ENCODE measurements at regions not wholly inside any gene's neighbourhood (a gene's known extent, or its start where the extent isn't known, plus 50 kb on each side); places are given as distances from the start of the nearest gene placed in this dataset.

DNA sequence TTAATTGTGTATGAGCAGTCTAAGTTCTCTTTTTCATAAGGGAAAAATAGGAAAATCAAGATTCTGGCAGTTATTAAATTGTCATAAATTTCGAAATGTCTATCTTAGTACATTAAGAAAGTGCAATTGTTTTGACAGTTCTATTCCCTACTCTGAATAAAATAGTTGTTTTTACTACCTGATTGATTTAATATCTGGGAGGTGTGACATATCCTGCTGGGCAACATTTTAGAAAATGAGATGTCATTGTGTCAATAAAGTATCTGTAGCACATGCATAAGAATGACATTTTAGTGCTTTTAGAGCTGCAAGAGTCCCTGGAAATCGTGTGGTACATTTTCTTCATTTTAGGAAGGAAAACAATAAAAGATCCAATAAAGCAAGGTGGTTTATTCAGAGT, 139.2 kb upstream of the COL11A1 start:
- DNase-seq: no peak

DNA sequence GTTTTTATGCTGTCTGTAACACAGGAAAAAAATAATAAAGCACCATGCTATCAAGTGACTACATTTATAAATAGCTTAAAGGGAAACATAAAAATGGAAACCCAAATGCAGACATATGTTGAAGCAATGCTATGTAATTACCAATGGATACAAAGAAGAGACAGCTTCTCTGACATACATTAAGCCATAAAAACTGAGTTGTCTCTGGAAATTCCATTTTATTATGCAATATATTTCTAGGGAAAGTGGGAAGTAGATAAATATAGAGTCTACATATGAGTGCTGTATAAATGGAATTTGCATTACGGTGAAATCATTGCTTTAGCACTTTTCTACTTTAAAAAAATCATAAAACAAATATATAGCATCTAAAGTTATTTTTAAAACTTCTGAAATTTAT, 135.2 kb upstream of the COL11A1 start:
- DNase-seq: no peak

DNA sequence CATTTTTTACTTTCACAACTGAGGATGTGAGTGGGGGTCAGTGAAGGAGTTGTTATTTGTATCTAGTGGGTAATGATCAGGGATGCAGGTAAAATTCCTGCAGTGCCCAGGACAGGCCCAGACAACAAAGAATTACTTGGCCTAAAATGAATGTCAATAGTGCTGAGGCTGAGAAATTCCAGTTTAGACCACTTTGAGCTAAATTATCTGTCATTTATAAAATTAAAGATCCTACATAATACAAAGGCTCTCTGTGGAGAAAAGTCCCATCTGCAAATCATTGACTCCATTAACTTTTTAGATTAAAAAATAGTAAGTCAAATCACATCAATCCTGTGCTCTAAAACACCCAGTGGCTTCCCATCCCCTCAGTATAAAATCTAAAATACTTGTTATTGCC, 130.7 kb upstream of the COL11A1 start:
- no peak for DNase-seq

DNA sequence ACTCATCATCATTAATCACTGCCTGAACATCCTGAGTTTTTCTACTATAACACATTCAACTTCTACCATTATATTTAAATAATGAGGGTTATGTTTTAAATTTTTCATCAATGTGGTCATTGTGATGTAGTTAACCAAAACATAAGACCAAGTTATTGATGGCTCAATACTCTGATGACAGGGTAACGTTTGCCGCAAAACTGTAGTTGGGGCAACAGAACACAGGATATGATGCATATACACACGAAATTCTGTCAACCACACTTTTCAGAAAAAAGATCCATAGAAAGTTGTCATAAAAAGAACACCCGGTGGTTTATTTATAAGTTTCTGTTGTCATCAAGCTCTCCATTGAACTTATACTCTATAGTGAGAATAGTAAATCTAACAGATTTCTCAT, 121.7 kb upstream of the COL11A1 start:
- DNase-seq: no peak

DNA sequence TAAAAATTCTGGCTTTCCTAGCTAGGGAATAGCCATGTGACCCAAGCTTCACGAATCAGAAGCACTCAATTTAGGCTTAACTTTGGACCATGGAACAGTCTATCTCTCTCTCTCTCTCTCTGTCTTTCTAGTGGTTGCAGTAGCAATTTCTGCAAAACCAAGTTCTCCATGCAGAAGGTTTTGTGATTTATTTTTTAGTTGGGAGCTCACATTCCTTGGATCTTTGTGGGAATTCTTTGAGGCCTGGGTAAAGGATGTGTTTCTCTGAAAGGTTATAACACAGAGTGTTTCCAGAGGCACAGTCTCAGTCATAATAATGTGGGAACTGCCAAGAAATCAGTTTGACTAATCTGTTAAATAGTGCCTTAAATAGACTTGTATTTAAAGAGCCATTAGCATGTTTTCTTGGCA, 112.3 kb upstream of the COL11A1 start:
- no peak for DNase-seq

DNA sequence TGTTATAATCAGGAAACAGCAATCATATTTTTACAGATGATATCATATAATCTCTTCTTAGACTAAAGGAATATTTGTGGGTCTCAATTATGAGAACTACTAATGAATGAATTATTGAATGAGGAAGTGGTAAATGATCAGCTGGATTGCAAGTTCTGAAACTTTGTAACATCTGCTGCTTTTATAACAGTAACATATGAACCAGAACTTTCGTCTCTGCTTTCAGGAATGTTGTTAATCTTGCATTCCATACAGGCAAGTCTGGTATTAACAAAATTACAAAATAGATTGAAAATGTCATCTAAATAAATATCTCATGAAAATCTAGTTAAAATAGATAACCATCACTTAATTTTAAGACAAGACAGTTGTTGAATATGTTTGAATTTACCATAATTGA, 110.5 kb upstream of the COL11A1 start:
- DNase-seq: no peak

DNA sequence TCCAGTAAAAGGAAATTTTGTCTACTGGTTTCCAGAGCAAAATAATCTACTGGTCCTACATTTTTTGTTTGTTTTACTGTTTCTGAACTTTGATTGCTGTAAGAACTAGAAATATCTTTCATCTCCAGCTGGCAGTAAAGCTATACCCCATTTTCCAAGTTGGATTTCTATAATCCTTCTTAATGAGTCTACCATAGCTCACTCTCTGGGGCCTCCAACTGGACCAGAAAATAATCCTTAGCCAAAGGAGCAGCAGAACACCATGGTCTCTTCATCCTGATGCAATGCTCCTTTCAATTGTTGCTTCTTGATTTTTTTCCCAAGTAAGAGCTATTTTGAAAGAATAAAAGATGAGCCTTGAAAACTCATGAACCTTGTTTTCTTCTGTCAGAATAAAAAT, 110.0 kb upstream of the COL11A1 start:
- DNase-seq: no peak

DNA sequence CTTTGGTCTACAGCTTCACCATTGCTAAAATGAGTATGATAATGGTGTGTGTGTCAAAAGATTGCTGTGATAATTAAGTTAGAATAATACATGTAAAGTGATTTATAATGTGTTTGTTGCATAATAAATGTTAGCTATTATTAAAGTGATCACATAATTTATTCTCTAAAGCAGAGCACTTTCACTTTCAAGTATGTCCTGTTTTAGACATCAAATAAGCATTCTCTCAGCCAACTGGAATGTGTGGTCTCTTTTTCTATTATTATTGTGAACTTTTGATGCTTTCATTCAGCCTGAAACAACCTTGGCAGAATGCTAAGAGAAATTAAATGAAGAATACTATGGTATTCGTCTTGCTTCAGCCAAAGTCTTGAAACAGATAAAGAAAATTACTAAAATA, 102.8 kb upstream of the COL11A1 start:
- no peak for DNase-seq

DNA sequence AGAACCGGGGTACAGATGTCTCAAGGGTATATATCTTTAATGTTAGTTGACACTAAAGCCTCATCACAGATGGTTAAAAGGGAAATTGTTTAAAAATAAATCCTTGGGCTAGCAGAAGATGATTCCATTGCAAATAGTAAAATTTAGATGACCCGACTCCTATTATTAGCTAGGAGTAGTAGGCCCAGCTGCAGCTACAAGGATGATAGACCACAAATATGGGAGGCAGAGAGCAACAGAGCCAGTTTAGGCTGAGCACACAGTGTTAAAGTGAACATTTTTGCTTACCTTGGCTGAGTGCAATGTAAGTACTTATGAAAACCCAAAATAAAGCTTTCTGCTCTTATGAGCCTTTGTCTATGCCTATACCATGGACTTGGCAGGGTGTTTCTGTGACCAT, 100.5 kb upstream of the COL11A1 start:
- DNase-seq: no peak

DNA sequence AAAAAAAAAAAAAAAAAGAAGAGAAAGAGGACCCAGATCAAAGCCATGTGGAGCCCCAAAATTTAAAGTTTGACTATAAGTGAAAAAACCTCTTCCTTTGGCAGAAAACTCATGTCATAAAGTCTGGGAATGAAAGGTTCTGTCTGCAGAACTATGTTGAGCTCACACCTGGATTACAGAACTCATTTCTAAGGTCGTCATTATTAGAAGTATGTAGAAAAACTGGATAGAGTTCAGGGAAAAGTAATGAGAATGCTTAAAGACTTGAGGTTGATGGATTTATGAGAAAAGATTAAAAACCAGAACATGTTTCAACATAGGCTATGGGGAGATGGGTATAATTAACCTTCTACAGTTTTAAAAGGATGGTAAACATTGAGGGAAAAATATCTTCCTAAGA, 90.7 kb upstream of the COL11A1 start:
- DNase-seq: no peak

DNA sequence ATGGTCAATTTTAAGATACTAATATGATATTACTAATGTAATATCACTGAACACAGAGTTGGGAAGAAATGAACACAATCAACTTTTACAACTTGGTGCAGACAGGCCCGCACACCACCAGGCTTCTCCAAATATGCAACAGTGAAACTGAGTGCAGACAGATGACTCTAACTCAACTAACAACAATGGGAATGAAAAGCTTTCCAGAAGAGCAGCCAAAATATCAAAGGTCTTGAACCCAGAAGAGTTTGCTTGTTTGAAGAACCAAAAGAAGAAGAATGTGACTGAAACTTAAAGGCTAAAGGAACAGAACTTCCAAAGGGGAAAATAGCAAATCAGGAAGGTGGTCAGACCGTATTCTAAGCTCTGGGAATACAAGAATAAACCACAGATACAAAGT, 89.8 kb upstream of the COL11A1 start:
- no peak for DNase-seq

DNA sequence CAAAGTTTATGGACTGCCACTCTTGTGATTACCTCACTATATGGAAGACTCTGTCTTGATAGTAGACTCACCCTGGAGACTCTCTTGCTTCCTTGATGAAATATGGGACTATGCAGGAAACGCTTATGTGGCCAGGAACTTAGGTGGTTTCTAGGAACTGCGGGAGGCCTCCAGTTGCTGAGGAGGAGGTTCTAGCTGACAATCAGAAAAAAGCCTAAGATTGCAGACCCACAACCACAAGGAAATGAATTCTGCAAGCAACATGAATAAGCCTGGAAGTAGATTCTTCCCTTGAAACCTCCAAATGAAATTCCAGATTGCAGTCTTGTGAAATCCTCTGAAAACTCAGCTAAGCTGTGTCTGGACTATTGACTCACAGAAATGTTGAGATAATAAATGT, 88.9 kb upstream of the COL11A1 start:
- DNase-seq: no peak

DNA sequence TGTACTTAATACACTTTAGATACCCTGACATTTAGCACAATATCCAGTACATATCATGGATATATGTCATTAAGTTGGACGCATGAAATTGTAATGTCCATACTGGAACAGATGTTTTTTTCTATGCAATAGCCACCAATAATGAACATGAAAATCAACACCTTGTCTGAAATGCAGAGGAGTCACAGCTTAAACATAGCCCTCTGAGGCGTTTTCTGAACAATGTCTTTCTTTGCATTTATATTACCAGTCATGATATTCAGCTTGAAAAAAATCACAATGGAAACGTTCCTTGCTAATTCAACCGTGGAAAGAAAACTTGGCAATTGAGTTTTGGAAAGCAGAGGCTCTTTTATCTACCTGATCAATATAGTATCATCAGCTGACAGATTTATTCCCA, 86.7 kb upstream of the COL11A1 start:
- DNase-seq: no peak

DNA sequence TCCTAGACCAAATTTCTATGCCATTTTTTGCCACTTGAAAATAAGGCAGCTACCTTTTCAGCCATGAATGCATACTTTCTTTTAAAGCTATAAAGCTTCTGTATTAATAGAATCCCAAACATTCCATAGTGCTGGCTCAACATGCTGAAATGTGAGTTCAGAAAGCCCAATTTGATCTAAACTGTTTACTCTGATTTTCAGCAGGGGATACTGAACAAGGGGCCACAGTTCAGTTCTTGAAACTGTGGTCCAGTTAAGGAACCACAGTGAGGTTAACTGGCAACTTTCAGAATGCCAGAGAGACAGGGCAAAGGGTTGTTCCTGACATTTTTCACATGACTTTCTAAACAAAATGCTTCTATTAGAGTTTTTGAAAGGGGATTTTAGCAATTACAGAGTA, 85.7 kb upstream of the COL11A1 start:
- no peak for DNase-seq

DNA sequence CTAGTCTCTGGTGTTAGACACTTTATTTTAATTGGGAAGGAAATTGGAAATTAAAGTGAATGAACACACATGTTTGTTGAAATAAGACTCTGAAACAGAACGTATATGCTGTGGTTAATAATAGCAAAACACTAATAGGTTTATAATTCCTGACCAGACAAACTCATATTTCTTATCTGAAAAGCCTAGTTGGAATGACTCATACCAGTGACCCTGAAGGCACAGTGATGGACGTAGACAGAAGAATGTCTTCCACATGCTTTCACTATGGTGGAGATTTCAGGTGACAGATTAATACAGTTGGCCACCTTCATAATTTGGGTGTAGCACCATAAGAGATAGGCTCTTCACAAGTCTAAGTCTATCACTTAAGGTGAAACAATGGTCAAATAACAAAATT, 83.0 kb upstream of the COL11A1 start:
- no peak for DNase-seq

DNA sequence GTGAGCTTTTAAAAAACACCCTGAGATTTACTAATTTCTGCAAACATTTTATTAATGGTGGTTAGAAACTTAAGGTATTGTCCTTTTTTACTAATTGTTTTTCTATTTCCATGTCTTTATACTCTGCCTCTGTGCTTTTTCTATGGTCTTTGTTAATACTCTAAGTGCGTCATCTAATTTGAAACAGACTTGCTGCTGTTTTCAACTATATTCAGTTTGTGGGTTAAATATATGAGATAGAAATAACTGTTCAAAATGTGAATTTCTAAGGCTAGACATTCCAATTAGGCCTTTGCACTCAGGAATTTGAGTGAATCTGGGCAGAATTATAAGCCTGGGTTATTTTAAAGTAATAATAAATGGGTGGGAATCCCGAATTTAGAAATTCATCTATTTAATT, 82.4 kb upstream of the COL11A1 start:
- DNase-seq: no peak

DNA sequence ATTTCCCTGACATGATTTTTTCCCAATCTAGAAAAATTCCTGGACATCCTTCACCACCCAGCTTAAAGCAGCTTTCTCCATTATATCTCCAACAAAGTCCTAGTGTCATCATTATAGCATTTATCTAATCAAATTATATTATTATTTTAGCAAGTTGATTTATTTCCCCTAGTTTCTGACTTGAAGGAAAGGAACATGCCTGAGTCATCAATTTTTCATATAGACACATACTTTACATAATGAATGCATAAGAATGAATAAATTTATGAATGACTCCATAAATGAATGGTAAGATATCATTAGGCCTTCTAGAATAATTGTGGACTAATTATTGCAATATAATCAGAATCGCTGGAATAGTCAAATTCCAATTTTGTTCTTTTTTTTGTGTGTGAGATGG, 79.4 kb upstream of the COL11A1 start:
- no peak for DNase-seq

DNA sequence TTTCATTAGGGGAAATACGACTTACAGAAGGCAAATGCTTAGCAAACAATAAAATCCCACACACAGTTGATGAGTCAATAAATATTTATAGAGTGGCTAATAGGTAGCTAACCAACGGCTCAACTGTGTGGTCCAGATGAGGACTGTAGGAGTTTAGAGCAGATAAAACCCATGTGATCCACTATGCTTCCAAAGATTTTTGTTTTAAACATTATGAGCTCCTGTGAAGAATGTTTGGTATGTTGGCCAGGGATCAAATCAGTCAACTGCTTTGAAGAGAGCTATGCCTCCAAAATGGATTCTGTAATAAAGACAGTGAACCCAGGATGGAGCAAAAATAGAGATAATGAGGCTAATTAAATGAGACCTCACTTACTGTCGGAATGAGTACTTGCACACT, 72.3 kb upstream of the COL11A1 start:
- no peak for DNase-seq

DNA sequence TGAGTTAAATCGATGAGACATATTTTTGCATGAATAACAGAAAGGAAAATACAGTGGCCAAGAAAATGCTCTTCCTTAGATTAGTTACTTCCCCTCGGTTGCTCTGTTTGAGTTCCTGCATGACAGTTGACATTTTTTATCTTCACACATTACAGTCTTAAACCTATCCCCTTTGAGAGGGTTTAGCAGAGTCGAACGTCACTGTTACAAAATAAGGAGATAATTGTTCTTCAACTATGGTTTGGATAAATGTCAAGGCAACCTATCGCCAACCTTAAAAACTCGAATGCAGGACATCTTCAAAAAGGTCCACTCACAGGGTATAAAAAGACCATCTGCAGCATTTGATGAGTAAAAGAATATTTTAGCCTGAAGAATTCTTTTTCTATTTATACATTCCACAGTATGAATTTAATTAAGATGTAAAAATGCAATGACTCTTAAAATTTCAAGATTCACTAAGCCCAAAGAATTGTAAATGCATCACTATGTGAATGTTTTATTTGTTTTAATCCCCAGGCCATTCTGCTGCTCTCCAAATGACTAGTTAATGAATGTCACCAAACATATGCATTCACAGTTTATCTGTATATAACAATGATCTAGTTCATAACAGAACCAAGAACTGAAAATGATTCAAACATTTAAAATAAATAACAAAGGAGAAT, 68.9 kb upstream of the COL11A1 start:
- no peak for DNase-seq

DNA sequence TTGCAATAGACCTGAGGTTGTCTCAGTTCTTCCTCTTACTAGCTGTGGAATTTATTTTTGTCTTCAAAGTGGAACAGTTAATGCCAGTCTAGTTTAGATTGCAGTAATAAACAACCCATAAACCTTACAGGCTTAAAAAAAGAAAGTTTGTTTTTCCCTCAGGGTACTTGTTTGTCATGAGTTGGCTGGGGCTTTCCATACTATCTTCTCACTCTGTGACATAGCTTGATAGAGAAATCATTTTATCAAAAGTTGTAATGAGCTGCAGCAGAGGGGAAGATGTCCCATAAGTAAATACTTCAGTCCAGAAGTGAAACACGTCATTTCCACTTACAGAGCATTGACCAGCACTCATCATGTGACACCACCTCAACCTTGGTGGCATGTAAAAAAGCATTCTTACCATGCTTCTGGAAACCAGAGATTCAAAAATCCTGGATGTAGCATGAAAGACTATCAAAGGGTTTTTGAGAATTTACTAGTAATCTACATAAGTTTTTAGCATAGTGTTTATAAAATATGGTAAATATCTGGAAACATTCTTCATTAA, 62.8 kb upstream of the COL11A1 start:
- DNase-seq: no peak

DNA sequence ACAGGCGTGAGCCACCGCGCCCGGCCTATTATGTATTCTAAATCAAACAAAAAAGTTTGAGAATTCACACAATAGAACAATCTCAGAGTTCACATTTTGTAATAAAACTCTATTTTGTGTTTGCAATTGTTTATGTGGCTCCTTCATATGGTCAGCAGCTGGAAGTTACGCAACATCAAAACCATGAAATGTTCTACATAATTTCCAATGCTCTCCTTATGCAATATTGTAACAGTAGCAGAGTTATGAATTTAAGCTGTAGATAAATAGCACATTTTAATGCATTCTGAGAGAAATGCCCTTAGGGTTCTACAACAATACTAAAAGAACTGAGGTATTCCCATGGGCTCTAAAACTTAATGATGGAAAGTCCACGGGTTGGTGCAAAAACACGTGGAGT, 62.3 kb upstream of the COL11A1 start:
- DNase-seq: no peak

DNA sequence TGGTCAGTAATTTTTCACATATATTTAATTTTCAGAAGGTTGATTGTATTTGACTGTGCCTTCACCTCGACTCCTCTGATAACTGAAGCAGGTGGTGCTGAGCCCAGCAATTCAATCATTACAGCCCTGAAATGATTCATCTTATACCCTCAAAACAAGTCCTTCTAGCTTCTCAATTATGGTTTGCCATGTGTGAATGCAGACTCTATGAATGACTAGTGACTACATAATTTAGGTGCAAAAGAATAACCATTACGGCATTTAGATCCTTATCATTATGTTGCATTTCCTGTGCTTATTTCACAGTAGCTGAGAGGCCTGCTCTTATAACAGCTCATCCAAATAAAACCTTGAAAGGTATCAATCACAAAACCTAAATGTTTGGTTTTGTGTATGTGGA, 54.0 kb upstream of the COL11A1 start:
- DNase-seq: no peak

DNA sequence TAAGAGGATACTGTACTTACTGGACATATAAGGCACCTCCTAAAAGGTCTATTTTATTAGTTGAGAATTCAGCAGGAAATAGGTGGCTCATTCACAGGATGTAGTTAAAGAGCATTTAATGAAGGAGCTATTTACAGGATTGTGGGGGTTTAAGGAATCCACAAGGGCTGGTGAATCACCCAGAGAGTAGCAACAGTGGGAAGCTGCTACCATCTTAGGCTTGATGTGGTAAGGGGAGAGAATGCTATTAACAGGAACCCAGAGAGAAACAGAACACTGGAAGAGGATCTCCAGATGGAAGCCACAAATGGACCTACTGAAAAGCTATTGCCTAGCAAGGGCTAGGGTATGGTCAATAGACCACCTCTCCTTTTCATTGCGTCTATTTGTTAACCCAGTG, 52.0 kb upstream of the COL11A1 start:
- DNase-seq: no peak

All from suppressor macrophage treated with lipopolysaccharide for 4 hours (primary cell).